ENCODE measurements at regions not wholly inside any gene's neighbourhood (a gene's known extent, or its start where the extent isn't known, plus 50 kb on each side); places are given as distances from the start of the nearest gene placed in this dataset.

DNA sequence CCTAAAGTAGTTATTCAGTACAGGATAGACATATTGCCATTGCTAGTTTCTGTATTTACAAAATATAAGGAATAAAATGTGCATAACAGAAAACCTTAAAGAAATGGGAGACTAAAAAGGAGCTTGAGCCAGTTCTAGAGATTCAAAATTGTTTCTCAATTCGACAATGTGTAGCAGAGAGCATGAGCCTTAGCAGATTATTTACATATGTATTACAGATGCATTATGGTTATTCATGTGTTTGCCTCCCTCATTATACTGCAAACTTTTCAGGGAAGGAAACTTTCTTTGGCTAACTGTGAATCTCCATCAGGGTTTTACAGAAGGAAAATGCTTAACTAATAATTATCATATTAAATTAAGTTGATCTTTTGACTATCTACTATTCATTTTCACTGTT, 854.4 kb upstream of the SLC39A10 start:
- TF ChIP-seq, protein P1, sequence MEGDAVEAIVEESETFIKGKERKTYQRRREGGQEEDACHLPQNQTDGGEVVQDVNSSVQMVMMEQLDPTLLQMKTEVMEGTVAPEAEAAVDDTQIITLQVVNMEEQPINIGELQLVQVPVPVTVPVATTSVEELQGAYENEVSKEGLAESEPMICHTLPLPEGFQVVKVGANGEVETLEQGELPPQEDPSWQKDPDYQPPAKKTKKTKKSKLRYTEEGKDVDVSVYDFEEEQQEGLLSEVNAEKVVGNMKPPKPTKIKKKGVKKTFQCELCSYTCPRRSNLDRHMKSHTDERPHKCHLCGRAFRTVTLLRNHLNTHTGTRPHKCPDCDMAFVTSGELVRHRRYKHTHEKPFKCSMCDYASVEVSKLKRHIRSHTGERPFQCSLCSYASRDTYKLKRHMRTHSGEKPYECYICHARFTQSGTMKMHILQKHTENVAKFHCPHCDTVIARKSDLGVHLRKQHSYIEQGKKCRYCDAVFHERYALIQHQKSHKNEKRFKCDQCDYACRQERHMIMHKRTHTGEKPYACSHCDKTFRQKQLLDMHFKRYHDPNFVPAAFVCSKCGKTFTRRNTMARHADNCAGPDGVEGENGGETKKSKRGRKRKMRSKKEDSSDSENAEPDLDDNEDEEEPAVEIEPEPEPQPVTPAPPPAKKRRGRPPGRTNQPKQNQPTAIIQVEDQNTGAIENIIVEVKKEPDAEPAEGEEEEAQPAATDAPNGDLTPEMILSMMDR (conservative IDR thresholded peaks at IDR 0.05; ENCODE audit: low read depth, low read length): no peak
- no peak for TF ChIP-seq EZH2 (IDR thresholded peaks at IDR 0.05; ENCODE audit: borderline replicate concordance, low read depth, low read length, poor library complexity, severe bottlenecking)
